ENCODE measurements at regions not wholly inside any gene's neighbourhood (a gene's known extent, or its start where the extent isn't known, plus 50 kb on each side); places are given as distances from the start of the nearest gene placed in this dataset.

- intact Hi-C loops (cut with DNase I): no loop called here
- DNase-seq (ENCODE audit: low spot score): no peak
- no peak for ATAC-seq
These were observed 102.5 kb downstream of the RBM43 start for GRCh38 chr2:151159109-151159662.

DNA sequence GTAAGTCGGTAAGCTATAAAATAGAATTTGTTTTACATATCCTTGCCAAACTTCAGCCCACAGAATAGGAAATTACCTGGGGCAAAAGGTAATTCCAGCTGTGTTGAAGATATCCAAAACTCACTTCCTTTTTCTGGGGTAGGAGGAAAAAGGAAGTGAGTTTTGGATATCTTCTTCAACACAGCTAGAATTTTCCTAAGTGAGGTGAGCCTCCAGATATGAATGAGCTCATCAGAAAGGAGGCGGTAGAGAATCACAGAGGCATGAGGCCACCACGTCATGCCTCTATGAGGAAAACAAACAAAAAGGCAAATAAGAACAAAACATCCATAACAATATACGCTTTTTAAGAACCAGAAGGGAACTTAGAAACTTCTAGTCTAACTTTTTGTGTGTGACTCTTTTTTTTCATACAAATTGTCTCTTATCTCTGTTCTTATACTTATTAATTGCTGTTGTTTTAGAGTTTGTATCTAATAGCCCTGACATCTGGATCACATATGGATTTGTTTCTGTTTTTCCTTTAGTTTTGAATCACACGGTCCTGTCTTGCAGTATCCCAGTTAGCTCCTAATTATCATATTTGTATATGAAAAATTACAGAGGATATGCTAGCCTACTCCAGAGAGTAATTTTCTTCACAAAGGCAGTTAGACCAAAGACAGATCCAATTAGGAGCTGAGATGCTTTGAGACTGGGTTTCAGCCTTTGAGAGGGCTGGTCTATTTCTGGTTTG, 104.5 kb downstream of the RBM43 start:
- intact Hi-C loops (cut with DNase I): no loop called here
- ATAC-seq (no peak), DNase-seq (ENCODE audit: low spot score) (no peak)

DNA sequence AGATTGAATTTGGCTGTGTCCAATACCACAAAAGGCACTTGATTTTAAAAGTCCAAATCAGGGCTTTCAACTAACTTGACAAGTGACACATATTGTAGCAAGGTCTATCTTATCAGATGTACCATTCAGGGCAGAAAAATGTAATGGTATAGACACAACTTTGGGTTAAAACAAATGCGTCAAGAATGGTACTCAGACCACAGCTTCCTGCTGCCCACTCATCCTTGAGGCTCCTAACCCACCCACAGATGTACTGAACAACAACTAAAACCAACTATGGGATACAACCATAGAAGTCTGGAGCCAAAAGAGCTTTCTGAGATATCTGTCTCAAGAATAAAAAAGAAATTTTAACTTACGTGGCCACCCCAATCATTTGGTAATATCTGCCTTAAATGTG, 105.2 kb downstream of the RBM43 start:
- DNase-seq (ENCODE audit: low spot score) (no peak), ATAC-seq (no peak)
- intact Hi-C loops (cut with DNase I): no loop called here

DNA sequence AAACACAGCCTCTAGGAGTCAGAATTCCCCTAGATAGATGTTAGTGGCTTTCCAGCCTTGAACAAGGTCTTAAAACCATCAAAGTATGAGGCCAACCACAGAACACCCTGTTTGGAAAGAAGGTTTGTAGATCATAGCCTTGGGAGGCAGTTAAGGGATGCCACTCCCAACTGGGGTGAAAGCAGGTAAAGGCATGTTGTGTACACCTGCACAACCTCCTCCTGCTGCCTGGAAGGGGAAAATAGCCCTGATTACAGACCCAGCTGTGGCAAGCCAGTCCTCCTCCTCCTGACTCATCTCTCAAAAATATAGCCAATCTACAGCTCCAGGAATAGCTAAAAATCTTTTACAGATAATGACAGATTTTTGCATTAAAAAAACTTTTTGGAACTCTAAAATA, 108.1 kb downstream of the RBM43 start:
- DNase-seq (ENCODE audit: low spot score) (no peak), ATAC-seq (no peak)
- intact Hi-C loops (cut with DNase I): no loop called here

DNA sequence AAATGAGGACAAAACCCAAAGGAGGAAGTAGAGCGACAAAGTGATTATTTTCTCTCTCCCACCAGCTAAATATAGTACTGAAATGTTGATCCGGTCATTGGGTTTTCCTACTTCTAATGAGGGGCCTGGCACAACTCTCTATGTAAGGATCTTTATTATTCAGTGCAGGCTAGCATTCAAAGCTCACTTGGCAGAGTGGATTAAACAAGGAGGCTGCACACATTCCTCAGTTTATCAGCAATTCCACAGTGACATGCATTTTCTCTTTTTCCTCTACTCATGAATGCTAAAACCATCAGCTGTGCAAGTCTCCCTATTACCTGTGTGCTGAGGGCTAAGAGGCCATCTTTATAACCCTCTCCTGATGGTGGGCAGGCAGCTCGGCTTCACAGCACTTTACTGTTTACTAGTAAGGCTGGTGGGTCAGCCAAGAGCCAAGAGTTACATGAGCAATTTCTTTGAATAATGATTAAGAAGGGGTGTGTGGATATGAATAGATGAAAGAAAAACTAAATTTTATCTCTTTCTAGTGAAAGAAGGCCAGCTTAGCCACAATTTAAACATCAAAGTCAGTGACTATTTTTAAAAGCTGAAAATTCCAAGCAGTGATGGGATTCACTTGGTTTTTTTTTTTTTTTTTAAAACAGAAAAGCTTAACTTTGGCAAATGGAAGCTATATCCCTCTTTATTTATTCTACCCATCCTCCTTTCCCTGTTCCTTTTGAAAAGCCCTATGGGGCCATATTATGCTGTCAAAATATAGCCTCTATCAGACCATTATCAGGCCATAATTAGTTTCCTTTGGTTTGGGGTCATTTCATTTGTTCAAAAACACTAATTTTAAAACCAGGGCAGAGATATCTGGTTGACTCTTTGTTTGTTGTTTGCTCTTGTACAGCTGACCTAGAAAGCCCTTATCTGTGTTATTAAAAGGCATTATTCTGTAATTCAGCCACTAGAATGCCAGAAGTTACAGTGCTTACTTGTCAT, 111.0 kb downstream of the RBM43 start:
- no peak for DNase-seq (ENCODE audit: low spot score)
- intact Hi-C loops (cut with DNase I): no loop called here
- no peak for ATAC-seq

DNA sequence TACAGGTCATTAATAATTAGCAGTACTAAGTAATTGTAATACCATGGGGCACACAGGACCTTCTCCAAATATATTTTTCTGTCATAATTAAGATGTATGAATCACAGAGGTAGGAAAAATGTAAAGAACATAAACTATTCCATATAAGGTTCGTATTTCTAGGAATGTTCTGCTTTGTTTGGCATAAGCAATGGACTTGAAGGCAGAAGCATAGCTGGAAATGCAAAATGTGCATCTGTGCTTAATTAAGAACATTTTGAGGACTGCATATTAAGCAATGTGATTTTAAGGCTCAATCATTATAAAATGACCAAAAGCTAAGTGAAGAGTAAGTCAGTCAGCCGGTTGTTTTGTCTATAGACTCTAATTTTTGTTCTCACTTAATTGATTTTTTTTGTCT, 123.2 kb downstream of the RBM43 start:
- ATAC-seq (no peak), DNase-seq (ENCODE audit: low spot score) (no peak)
- intact Hi-C loops (cut with DNase I): no loop called here

DNA sequence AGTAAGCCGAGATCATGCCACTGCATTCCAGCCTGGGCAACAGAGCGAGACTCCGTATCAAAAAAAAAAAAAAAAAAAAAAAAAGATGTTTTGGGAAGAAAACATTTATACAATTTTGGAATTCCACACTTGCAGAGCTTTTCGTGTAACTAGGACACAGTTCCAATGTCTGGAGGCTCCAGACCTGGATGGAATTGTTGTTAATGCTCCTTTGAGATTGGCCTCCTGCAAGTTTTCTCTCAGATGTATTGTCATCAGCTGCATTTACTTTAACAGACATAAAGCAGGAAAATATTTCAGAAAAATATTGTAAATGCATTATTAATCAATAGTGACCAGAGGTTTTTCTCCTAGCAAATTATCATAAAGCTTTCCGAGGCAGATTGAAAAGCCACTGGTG, 124.1 kb downstream of the RBM43 start:
- ATAC-seq (no peak), DNase-seq (ENCODE audit: low spot score) (no peak)
- intact Hi-C loops (cut with DNase I): no loop called here

DNA sequence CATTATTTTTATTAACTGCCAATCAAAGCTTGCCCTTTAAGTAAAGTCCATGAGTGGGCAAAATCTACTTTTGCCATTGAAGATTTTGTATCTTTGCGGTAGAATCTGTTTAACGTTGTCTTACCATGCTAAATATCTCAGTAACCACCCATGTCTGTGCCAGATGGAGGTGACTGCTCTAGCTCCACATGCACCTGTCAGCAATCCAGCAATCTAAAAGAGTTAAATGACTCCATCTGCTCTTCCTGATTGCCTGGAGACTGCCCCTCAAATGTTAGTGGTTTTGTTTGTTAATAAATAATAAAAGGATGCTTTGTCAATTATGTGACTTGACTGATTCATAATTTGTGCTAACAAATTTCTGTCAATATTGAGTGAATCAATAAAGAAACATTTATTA, 141.7 kb downstream of the RBM43 start:
- intact Hi-C loops (cut with DNase I): no loop called here
- DNase-seq (ENCODE audit: low spot score) (no peak), ATAC-seq (no peak)

GRCh38 chr2:151119374-151119773, 142.3 kb downstream of the RBM43 start:
- intact Hi-C loops (cut with DNase I): no loop called here
- no peak for ATAC-seq
- DNase-seq (ENCODE audit: low spot score): no peak

- intact Hi-C loops (cut with DNase I): no loop called here
- DNase-seq (ENCODE audit: low spot score) (no peak), ATAC-seq (no peak)
These were observed 143.4 kb downstream of the RBM43 start for GRCh38 chr2:151118269-151118668.

- peak; percentile 81 for ATAC-seq
These were observed 146.8 kb downstream of the RBM43 start for GRCh38 chr2:151114874-151115273.

GRCh38 chr2:151113318-151113717, 148.3 kb downstream of the RBM43 start:
- ATAC-seq (no peak), DNase-seq (ENCODE audit: low spot score) (no peak)
- intact Hi-C loops (cut with DNase I): no loop called here

More at GRCh38 chr2:151114874-151115273, 146.8 kb downstream of the RBM43 start:
- intact Hi-C loops (cut with DNase I): no loop called here
- no peak for DNase-seq (ENCODE audit: low spot score)

DNA sequence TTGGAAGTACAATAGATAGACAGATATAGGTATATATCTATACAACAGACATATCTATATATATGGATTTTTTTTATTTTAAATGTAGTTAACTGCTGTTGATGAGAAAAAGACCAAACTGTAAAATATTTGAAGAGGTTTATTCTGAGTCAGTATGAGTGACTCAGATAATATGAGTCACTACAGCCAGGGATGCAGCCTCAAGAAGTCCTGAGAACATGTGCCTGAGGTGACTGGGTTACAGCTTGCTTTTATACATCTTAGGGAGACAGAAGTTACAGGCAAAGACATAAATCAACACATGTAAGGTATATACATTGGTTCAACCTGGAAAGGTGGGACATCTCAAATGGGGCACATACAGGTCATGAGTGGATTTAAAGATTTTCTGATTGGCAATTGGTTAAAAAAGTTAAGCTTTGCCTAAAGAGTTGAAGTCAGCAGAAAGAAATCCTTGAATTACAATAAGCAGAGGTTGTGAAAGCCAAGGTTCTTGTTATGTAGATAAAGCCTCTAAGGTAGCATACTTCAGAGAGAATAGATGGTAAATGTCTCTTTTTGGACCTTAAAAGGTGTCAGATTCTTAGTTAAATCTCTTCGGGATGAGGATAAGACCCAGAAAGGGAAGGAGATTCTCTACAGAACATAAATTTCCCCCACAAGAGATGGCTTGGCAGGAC, 149.9 kb downstream of the RBM43 start:
- DNase-seq (ENCODE audit: low spot score): no peak
- ATAC-seq: no peak
- intact Hi-C loops (cut with DNase I): no loop called here

GRCh38 chr2:151106805-151107506, 154.7 kb downstream of the RBM43 start:
- ATAC-seq: no peak

DNA sequence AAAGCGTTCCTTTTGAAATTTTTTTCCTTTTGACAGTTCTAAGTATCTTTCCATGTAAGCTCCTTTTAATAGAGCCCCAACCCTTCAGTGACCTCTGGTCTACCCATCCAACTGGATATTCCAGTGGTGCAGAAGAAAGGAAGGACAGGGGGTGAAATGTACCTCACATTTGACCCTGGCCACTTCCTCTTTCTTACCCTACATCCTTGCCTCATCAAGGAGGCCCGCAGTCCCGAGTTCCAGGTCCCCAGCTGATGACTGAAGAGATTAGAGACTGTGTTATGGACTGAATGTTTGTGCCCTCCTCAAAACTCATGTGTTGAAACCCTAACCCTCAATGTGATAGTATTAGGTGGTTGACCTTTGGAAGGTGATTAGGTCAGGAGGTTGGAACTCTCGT, 158.1 kb downstream of the RBM43 start:
- no peak for ATAC-seq
- DNase-seq (ENCODE audit: low spot score): no peak
- intact Hi-C loops (cut with DNase I): no loop called here

More at GRCh38 chr2:151106805-151107506, 154.7 kb downstream of the RBM43 start:
- intact Hi-C loops (cut with DNase I): no loop called here
- DNase-seq (ENCODE audit: low spot score): no peak

- intact Hi-C loops (cut with DNase I): no loop called here
- no peak for DNase-seq (ENCODE audit: low spot score)
- ATAC-seq: no peak
These were observed 159.4 kb downstream of the RBM43 start for GRCh38 chr2:151102226-151102625.

- ATAC-seq (no peak), DNase-seq (ENCODE audit: low spot score) (no peak)
- intact Hi-C loops (cut with DNase I): no loop called here
These were observed 162.8 kb downstream of the RBM43 start for GRCh38 chr2:151098841-151099240.

GRCh38 chr2:151097895-151098294, 163.8 kb downstream of the RBM43 start:
- DNase-seq (ENCODE audit: low spot score) (no peak), ATAC-seq (no peak)
- intact Hi-C loops (cut with DNase I): no loop called here

GRCh38 chr2:151097128-151097527, 164.5 kb downstream of the RBM43 start:
- no peak for ATAC-seq

More at GRCh38 chr2:151097128-151097527, 164.5 kb downstream of the RBM43 start:
- intact Hi-C loops (cut with DNase I): no loop called here
- no peak for DNase-seq (ENCODE audit: low spot score)
